ENCODE measurements at regions not wholly inside any gene's neighbourhood (a gene's known extent, or its start where the extent isn't known, plus 50 kb on each side); places are given as distances from the start of the nearest gene placed in this dataset.

DNA sequence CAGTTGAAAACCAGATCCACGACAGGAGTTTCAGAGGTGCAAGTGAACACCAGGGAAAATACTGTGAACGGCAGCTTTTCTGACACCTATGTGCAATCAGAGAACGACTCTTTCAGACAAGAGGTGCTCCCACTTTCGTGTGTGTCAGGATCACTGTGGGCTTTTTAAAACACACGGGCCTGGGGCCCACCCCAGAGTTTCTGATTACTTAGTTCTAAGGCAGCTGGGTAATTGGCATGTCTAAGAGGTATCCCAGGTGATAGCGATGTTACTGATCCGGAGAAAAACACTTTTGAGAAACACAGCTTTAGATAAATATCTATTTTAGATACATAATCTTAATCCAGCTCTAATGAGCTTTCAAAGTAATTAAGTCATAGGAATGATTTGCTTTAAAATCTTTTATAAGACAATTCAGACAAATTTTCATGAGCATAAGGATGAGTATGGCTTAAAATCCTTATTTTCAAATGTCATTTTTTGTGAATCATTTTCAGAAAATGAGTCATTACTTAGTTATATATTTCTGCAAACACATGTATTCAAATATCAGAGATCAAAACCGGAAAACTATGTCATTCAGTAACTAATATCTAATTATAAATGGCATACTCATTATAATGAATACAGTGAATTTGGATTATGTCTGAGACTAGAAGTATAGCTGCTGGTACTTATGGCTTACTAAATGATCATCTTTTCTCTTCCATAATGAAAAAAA lies 217.9 kb upstream of the PSMD7 start:
- H3K9me3 ChIP-seq (ENCODE audit: control insufficient read depth in 3 of 3, low read length in 3 of 3), result peaks cover 0 to 9% (median 0%) of the 10 kb centered on the region in 3 donors
- no peak overlapping the region for H3K27ac ChIP-seq (ENCODE audit: low read depth, low read length)
- no peaks in the 10 kb centered on the region for H3K27me3 ChIP-seq (ENCODE audit: control insufficient read depth in 3 of 3, insufficient read depth in 3 of 3, low read length in 3 of 3)
- no peaks in the 10 kb centered on the region for H3K4me1 ChIP-seq (ENCODE audit: control insufficient read depth in 3 of 3, insufficient read depth in 3 of 3, low read length in 3 of 3)
- no peak overlapping the region for H3K9ac ChIP-seq (ENCODE audit: low read depth in 1 of 3, low read length in 3 of 3)
- H3K4me3 ChIP-seq (ENCODE audit: low read length in 3 of 3), result no peak overlapping the region
- H3K36me3 ChIP-seq (ENCODE audit: control insufficient read depth in 3 of 3, insufficient read depth in 3 of 3, low read length in 3 of 3), result no peaks in the 10 kb centered on the region

GRCh38 chr16:74076568-74076967 lies 220.0 kb upstream of the PSMD7 start:
- Histone ChIP-seq H3K4me3 (ENCODE audit: low read length in 3 of 3) (no peak overlapping the region), H3K9ac (ENCODE audit: low read depth in 1 of 3, low read length in 3 of 3) (no peak overlapping the region), H3K4me1 (ENCODE audit: control insufficient read depth in 3 of 3, insufficient read depth in 3 of 3, low read length in 3 of 3) (no peaks in the 10 kb centered on the region), H3K27me3 (ENCODE audit: control insufficient read depth in 3 of 3, insufficient read depth in 3 of 3, low read length in 3 of 3) (no peaks in the 10 kb centered on the region), H3K9me3 (ENCODE audit: control insufficient read depth in 3 of 3, low read length in 3 of 3) (peaks cover 0 to 9% (median 0%) of the 10 kb centered on the region in 3 donors), H3K27ac (ENCODE audit: low read depth, low read length) (no peak overlapping the region), H3K36me3 (ENCODE audit: control insufficient read depth in 3 of 3, insufficient read depth in 3 of 3, low read length in 3 of 3) (no peaks in the 10 kb centered on the region)

DNA sequence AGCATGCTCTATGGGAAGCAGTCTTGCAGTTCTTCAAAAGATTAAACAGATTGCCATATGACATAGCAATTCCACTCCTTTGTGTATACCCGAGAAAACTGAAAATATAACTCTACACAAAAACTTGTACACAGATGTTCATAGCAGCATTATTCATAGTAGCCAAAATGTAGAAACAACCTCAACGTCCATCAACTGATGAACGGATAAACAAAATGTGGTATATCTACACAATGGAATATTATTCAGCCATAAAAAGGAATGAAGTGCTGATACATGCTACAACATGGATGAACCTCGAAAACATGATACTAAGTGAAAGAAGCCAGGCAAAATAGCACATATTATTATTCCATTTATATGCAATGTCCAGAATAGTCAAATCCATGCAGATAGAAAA lies 221.2 kb upstream of the PSMD7 start:
- no peaks in the 10 kb centered on the region for H3K36me3 ChIP-seq (ENCODE audit: control insufficient read depth in 3 of 3, insufficient read depth in 3 of 3, low read length in 3 of 3)
- H3K27ac ChIP-seq (ENCODE audit: low read depth, low read length), result no peak overlapping the region
- peaks cover 0 to 9% (median 0%) of the 10 kb centered on the region in 3 donors for H3K9me3 ChIP-seq (ENCODE audit: control insufficient read depth in 3 of 3, low read length in 3 of 3)
- no peaks in the 10 kb centered on the region for H3K27me3 ChIP-seq (ENCODE audit: control insufficient read depth in 3 of 3, insufficient read depth in 3 of 3, low read length in 3 of 3)
- H3K9ac ChIP-seq (ENCODE audit: low read depth in 1 of 3, low read length in 3 of 3), result no peak overlapping the region
- H3K4me3 ChIP-seq (ENCODE audit: low read length in 3 of 3), result peak overlapping the region in 1 of 3 donors; percentile 4
- no peaks in the 10 kb centered on the region for H3K4me1 ChIP-seq (ENCODE audit: control insufficient read depth in 3 of 3, insufficient read depth in 3 of 3, low read length in 3 of 3)

- H3K27ac ChIP-seq (ENCODE audit: low read depth, low read length), result no peak overlapping the region
- no peaks in the 10 kb centered on the region for H3K36me3 ChIP-seq (ENCODE audit: control insufficient read depth in 3 of 3, insufficient read depth in 3 of 3, low read length in 3 of 3)
- no peak overlapping the region for H3K9ac ChIP-seq (ENCODE audit: low read depth in 1 of 3, low read length in 3 of 3)
- H3K9me3 ChIP-seq (ENCODE audit: control insufficient read depth in 3 of 3, low read length in 3 of 3), result peaks cover 0 to 9% (median 0%) of the 10 kb centered on the region in 3 donors
- no peaks in the 10 kb centered on the region for H3K4me1 ChIP-seq (ENCODE audit: control insufficient read depth in 3 of 3, insufficient read depth in 3 of 3, low read length in 3 of 3)
- H3K4me3 ChIP-seq (ENCODE audit: low read length in 3 of 3), result no peak overlapping the region
- no peaks in the 10 kb centered on the region for H3K27me3 ChIP-seq (ENCODE audit: control insufficient read depth in 3 of 3, insufficient read depth in 3 of 3, low read length in 3 of 3)
Measured at GRCh38 chr16:74073456-74073855, 223.2 kb upstream of the PSMD7 start.

GRCh38 chr16:74071996-74072535 lies 224.5 kb upstream of the PSMD7 start:
- Histone ChIP-seq H3K36me3 (ENCODE audit: control insufficient read depth in 3 of 3, insufficient read depth in 3 of 3, low read length in 3 of 3) (no peaks in the 10 kb centered on the region), H3K9me3 (ENCODE audit: control insufficient read depth in 3 of 3, low read length in 3 of 3) (peaks cover 0 to 9% (median 0%) of the 10 kb centered on the region in 3 donors)

DNA sequence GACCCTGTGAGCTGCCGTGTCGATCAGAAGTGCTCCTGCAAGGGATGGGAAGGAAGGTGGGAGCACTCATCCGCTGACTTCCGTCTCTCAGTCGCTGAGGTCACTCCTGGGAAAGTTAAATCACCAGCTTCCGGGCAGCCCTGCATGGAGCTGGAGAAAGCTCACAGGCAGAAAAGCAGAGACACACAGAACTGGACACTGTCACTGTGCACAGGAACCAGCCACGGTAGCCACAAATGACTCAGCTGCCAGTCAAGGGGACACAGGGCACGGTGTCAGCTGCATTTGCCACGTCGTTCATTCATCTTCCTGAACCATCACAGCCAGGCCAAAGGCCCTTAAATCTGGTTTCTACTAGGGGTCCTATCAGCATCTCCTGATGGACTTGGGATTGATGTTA lies 226.4 kb upstream of the PSMD7 start:
- Histone ChIP-seq H3K4me3 (ENCODE audit: low read length in 3 of 3) (no peak overlapping the region), H3K9ac (ENCODE audit: low read depth in 1 of 3, low read length in 3 of 3) (no peak overlapping the region), H3K36me3 (ENCODE audit: control insufficient read depth in 3 of 3, insufficient read depth in 3 of 3, low read length in 3 of 3) (no peaks in the 10 kb centered on the region), H3K9me3 (ENCODE audit: control insufficient read depth in 3 of 3, low read length in 3 of 3) (peaks cover 0 to 5% (median 0%) of the 10 kb centered on the region in 3 donors), H3K27me3 (ENCODE audit: control insufficient read depth in 3 of 3, insufficient read depth in 3 of 3, low read length in 3 of 3) (no peaks in the 10 kb centered on the region), H3K4me1 (ENCODE audit: control insufficient read depth in 3 of 3, insufficient read depth in 3 of 3, low read length in 3 of 3) (no peaks in the 10 kb centered on the region), H3K27ac (ENCODE audit: low read depth, low read length) (no peak overlapping the region)

More at GRCh38 chr16:74071996-74072535, 224.5 kb upstream of the PSMD7 start:
- Histone ChIP-seq H3K4me3 (ENCODE audit: low read length in 3 of 3) (no peak overlapping the region), H3K27me3 (ENCODE audit: control insufficient read depth in 3 of 3, insufficient read depth in 3 of 3, low read length in 3 of 3) (no peaks in the 10 kb centered on the region), H3K4me1 (ENCODE audit: control insufficient read depth in 3 of 3, insufficient read depth in 3 of 3, low read length in 3 of 3) (no peaks in the 10 kb centered on the region), H3K27ac (ENCODE audit: low read depth, low read length) (no peak overlapping the region), H3K9ac (ENCODE audit: low read depth in 1 of 3, low read length in 3 of 3) (no peak overlapping the region)

DNA sequence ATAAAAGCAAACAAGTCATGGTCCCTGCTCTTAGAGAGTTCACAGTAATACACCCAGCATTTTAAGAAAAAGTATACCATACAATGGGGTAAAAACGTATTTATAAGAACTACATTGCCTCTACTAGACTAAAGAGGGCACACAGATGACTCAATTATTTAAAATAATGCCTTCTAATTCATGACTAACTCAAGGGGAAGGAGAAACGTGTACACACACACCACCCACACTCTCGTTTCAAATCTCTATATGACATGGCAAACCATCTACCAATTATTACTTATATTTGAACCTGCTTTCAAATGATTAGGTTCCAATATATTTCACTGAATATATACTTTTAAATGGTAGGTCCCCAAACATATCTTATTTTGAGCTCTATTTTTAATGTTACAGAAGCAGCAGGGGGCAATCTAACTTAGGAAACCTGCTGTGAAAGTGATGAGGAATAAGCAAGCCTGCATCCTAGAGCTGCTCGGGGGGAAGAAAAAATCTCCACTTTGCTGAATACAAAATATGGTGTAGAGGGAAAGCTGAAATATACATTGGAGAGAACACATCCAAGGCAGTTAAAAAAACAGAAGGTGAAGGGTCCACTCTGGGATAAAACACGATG lies 232.4 kb upstream of the PSMD7 start:
- Histone ChIP-seq H3K36me3 (ENCODE audit: control insufficient read depth in 3 of 3, insufficient read depth in 3 of 3, low read length in 3 of 3) (no peaks in the 10 kb centered on the region), H3K27me3 (ENCODE audit: control insufficient read depth in 3 of 3, insufficient read depth in 3 of 3, low read length in 3 of 3) (no peaks in the 10 kb centered on the region), H3K4me3 (ENCODE audit: low read length in 3 of 3) (no peak overlapping the region), H3K9ac (ENCODE audit: low read depth in 1 of 3, low read length in 3 of 3) (no peak overlapping the region), H3K27ac (ENCODE audit: low read depth, low read length) (no peak overlapping the region), H3K4me1 (ENCODE audit: control insufficient read depth in 3 of 3, insufficient read depth in 3 of 3, low read length in 3 of 3) (no peaks in the 10 kb centered on the region), H3K9me3 (ENCODE audit: control insufficient read depth in 3 of 3, low read length in 3 of 3) (no peaks in the 10 kb centered on the region)

- no peak overlapping the region for H3K9ac ChIP-seq (ENCODE audit: low read depth in 1 of 3, low read length in 3 of 3)
Measured at GRCh38 chr16:74053826-74054225, 242.8 kb upstream of the PSMD7 start.

DNA sequence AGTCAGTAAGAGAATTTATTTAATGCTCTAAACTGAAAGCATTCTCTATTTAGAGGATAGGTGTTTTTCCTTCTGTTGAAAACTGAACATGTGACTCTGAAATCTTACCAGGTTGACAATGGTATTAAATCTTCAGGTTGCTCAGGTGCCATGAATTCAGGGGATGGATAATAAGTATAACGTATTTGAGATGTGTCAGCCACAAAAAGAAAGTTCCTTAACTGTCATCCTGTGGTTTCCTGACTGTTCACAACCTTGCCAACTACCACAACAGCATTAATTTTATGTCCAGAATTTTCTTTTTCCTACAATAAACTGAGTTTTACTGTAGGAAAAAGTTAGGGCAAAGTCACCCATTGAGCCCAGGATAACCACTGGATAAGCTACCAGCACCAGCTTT lies 243.3 kb upstream of the PSMD7 start:
- H3K4me3 ChIP-seq (ENCODE audit: low read length in 3 of 3), result no peak overlapping the region
- no peaks in the 10 kb centered on the region for H3K36me3 ChIP-seq (ENCODE audit: control insufficient read depth in 3 of 3, insufficient read depth in 3 of 3, low read length in 3 of 3)
- H3K9me3 ChIP-seq (ENCODE audit: control insufficient read depth in 3 of 3, low read length in 3 of 3), result peaks cover 0 to 9% (median 0%) of the 10 kb centered on the region in 3 donors
- H3K9ac ChIP-seq (ENCODE audit: low read depth in 1 of 3, low read length in 3 of 3), result no peak overlapping the region
- no peaks in the 10 kb centered on the region for H3K4me1 ChIP-seq (ENCODE audit: control insufficient read depth in 3 of 3, insufficient read depth in 3 of 3, low read length in 3 of 3)
- peaks cover 0 to 3% (median 0%) of the 10 kb centered on the region in 3 donors for H3K27me3 ChIP-seq (ENCODE audit: control insufficient read depth in 3 of 3, insufficient read depth in 3 of 3, low read length in 3 of 3)
- H3K27ac ChIP-seq (ENCODE audit: low read depth, low read length), result no peak overlapping the region

More at GRCh38 chr16:74053826-74054225, 242.8 kb upstream of the PSMD7 start:
- Histone ChIP-seq H3K27ac (ENCODE audit: low read depth, low read length) (no peak overlapping the region), H3K27me3 (ENCODE audit: control insufficient read depth in 3 of 3, insufficient read depth in 3 of 3, low read length in 3 of 3) (peaks cover 0 to under 1% (median 0%) of the 10 kb centered on the region in 3 donors), H3K9me3 (ENCODE audit: control insufficient read depth in 3 of 3, low read length in 3 of 3) (peaks cover 0 to 9% (median 0%) of the 10 kb centered on the region in 3 donors), H3K4me1 (ENCODE audit: control insufficient read depth in 3 of 3, insufficient read depth in 3 of 3, low read length in 3 of 3) (no peaks in the 10 kb centered on the region), H3K4me3 (ENCODE audit: low read length in 3 of 3) (no peak overlapping the region), H3K36me3 (ENCODE audit: control insufficient read depth in 3 of 3, insufficient read depth in 3 of 3, low read length in 3 of 3) (no peaks in the 10 kb centered on the region)

GRCh38 chr16:74052016-74052415 lies 244.6 kb upstream of the PSMD7 start:
- H3K27ac ChIP-seq (ENCODE audit: low read depth, low read length), result no peak overlapping the region
- no peak overlapping the region for H3K4me3 ChIP-seq (ENCODE audit: low read length in 3 of 3)
- H3K9ac ChIP-seq (ENCODE audit: low read depth in 1 of 3, low read length in 3 of 3), result no peak overlapping the region
- no peaks in the 10 kb centered on the region for H3K4me1 ChIP-seq (ENCODE audit: control insufficient read depth in 3 of 3, insufficient read depth in 3 of 3, low read length in 3 of 3)
- peaks cover 0 to 9% (median 0%) of the 10 kb centered on the region in 3 donors for H3K9me3 ChIP-seq (ENCODE audit: control insufficient read depth in 3 of 3, low read length in 3 of 3)
- H3K36me3 ChIP-seq (ENCODE audit: control insufficient read depth in 3 of 3, insufficient read depth in 3 of 3, low read length in 3 of 3), result no peaks in the 10 kb centered on the region
- H3K27me3 ChIP-seq (ENCODE audit: control insufficient read depth in 3 of 3, insufficient read depth in 3 of 3, low read length in 3 of 3), result peaks cover 0 to 3% (median 0%) of the 10 kb centered on the region in 3 donors

All from skeletal muscle tissue (tissue), 3 donors.